KMS-11 (cell line): ENCODE measurements at regions not wholly inside any gene's neighbourhood (a gene's known extent, or its start where the extent isn't known, plus 50 kb on each side); places are given as distances from the start of the nearest gene placed in this dataset.

Experiments used
- H2AFZ ChIP-seq: fragments of 200-600 bp; sonication (generic); 2 replicates; pipeline ENCODE4 v1.6.1; 2016; ENCODE audit warnings: antibody characterized with exemption, mixed run types, low read depth
- H3K27ac ChIP-seq: fragments of 200-600 bp; sonication (generic); 2 replicates; pipeline ENCODE4 v1.6.1; 2016; ENCODE audit warnings: mild to moderate bottlenecking, mixed run types
- H3K27me3 ChIP-seq: fragments of 200-600 bp; sonication (generic); 2 replicates; pipeline ENCODE4 v1.6.1; 2017; ENCODE audit warnings: mild to moderate bottlenecking, low read depth, mixed run types, moderate library complexity; ENCODE audit not compliant: insufficient read depth
- H3K36me3 ChIP-seq: fragments of 200-600 bp; sonication (generic); 2 replicates; pipeline ENCODE4 v1.6.1; 2017; ENCODE audit warnings: mild to moderate bottlenecking, mixed run types; ENCODE audit not compliant: insufficient read depth
- H3K4me1 ChIP-seq: fragments of 200-600 bp; sonication (generic); 2 replicates; pipeline ENCODE4 v1.6.1; 2016; ENCODE audit warnings: mild to moderate bottlenecking, low read depth, mixed run types; ENCODE audit not compliant: poor library complexity, severe bottlenecking
- H3K4me2 ChIP-seq: fragments of 200-600 bp; sonication (generic); 2 replicates; pipeline ENCODE4 v1.7.0; 2016; ENCODE audit warnings: mild to moderate bottlenecking, mixed run types
- H3K4me3 ChIP-seq: fragments of 200-600 bp; sonication (generic); IDR thresholded peaks from 2 replicates; pipeline ENCODE4 v1.6.1; 2017; ENCODE audit warnings: low read depth, low read length, mixed read lengths; ENCODE audit not compliant: insufficient read depth
- H3K79me2 ChIP-seq: fragments of 200-600 bp; sonication (generic); 2 replicates; pipeline ENCODE4 v1.6.1; 2016; ENCODE audit warnings: low read depth, mixed run types; ENCODE audit not compliant: insufficient read depth
- H3K9ac ChIP-seq: fragments of 200-600 bp; sonication (generic); 2 replicates; pipeline ENCODE4 v1.6.1; 2016; ENCODE audit warnings: mild to moderate bottlenecking, mixed run types
- H4K20me1 ChIP-seq: fragments of 200-600 bp; sonication (generic); 2 replicates; pipeline ENCODE4 v1.6.1; 2016; ENCODE audit warnings: mild to moderate bottlenecking, mixed run types; ENCODE audit not compliant: insufficient read depth
- CTCF ChIP-seq: fragments of 200-600 bp; sonication (generic); conservative IDR thresholded peaks from 2 replicates; pipeline ENCODE4 v1.6.1; 2017; ENCODE audit warnings: low read depth, mild to moderate bottlenecking, antibody characterized with exemption, low read length, moderate library complexity, mixed read lengths

GRCh38 chr11:134746609-134747008 is 334.6 kb upstream of the B3GAT1 start:
- Histone ChIP-seq H3K27ac (no peak overlapping the region), H3K36me3 (no peaks in the 10 kb centered on the region), H3K4me3 (no peak overlapping the region), H3K79me2 (no peaks in the 10 kb centered on the region), H4K20me1 (no peaks in the 10 kb centered on the region), H3K9ac (no peak overlapping the region), H3K4me2 (no peak overlapping the region), H2AFZ (no peak overlapping the region), H3K27me3 (no peaks in the 10 kb centered on the region), H3K4me1 (no peaks in the 10 kb centered on the region)
- no peak for TF ChIP-seq CTCF

GRCh38 chr11:134745456-134745855 is 333.4 kb upstream of the B3GAT1 start:
- no peak overlapping the region for H2AFZ ChIP-seq
- no peak for TF ChIP-seq CTCF

GRCh38 chr11:134743820-134744195 is 331.8 kb upstream of the B3GAT1 start:
- Histone ChIP-seq H3K4me3 (no peak overlapping the region), H3K27me3 (no peaks in the 10 kb centered on the region), H3K4me2 (no peak overlapping the region), H3K36me3 (no peaks in the 10 kb centered on the region), H3K79me2 (no peaks in the 10 kb centered on the region), H3K9ac (no peak overlapping the region), H2AFZ (no peak overlapping the region), H3K4me1 (no peaks in the 10 kb centered on the region), H4K20me1 (no peaks in the 10 kb centered on the region), H3K27ac (no peak overlapping the region)
- no peak for TF ChIP-seq CTCF

More at GRCh38 chr11:134745456-134745855, 333.4 kb upstream of the B3GAT1 start:
- Histone ChIP-seq H3K4me3 (no peak overlapping the region), H3K4me2 (no peak overlapping the region), H3K79me2 (no peaks in the 10 kb centered on the region), H3K27ac (no peak overlapping the region), H3K36me3 (no peaks in the 10 kb centered on the region), H4K20me1 (no peaks in the 10 kb centered on the region), H3K27me3 (no peaks in the 10 kb centered on the region), H3K4me1 (no peaks in the 10 kb centered on the region), H3K9ac (no peak overlapping the region)

- no peak for TF ChIP-seq CTCF
- Histone ChIP-seq H3K36me3 (no peaks in the 10 kb centered on the region), H3K27ac (no peak overlapping the region), H3K4me2 (no peak overlapping the region), H3K9ac (no peak overlapping the region), H2AFZ (no peak overlapping the region), H3K79me2 (no peaks in the 10 kb centered on the region), H3K4me1 (no peaks in the 10 kb centered on the region), H4K20me1 (no peaks in the 10 kb centered on the region), H3K4me3 (no peak overlapping the region), H3K27me3 (no peaks in the 10 kb centered on the region)
These were observed 331.1 kb upstream of the B3GAT1 start for GRCh38 chr11:134742956-134743819.
